GM12864 (cell line): ENCODE measurements at regions not wholly inside any gene's neighbourhood (a gene's known extent, or its start where the extent isn't known, plus 50 kb on each side); places are given as distances from the start of the nearest gene placed in this dataset.

Experiments
- DNase-seq: peaks from one replicate; pipeline ENCODE4 v3.0.0-alpha.2; 2011; ENCODE audit warnings: low read depth
- H3K4me3 ChIP-seq: 2 replicates; pipeline ENCODE4 v1.5.1; 2011; ENCODE audit warnings: mild to moderate bottlenecking, low read depth, low read length, control low read depth
- TF ChIP-seq, protein P1 (sequence below): IDR thresholded peaks from 2 replicates; pipeline ENCODE4 v1.5.1; 2011; ENCODE audit warnings: low read depth, mild to moderate bottlenecking, moderate library complexity, low read length, control low read depth, inconsistent platforms; ENCODE audit errors: missing control alignments

- TF ChIP-seq, protein P1, sequence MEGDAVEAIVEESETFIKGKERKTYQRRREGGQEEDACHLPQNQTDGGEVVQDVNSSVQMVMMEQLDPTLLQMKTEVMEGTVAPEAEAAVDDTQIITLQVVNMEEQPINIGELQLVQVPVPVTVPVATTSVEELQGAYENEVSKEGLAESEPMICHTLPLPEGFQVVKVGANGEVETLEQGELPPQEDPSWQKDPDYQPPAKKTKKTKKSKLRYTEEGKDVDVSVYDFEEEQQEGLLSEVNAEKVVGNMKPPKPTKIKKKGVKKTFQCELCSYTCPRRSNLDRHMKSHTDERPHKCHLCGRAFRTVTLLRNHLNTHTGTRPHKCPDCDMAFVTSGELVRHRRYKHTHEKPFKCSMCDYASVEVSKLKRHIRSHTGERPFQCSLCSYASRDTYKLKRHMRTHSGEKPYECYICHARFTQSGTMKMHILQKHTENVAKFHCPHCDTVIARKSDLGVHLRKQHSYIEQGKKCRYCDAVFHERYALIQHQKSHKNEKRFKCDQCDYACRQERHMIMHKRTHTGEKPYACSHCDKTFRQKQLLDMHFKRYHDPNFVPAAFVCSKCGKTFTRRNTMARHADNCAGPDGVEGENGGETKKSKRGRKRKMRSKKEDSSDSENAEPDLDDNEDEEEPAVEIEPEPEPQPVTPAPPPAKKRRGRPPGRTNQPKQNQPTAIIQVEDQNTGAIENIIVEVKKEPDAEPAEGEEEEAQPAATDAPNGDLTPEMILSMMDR = no peak
- H3K4me3 ChIP-seq = no peak overlapping the region
- no peak for DNase-seq
Measured at GRCh38 chr17:69715656-69716055, 301.2 kb downstream of the MAP2K6 start.

GRCh38 chr17:69716556-69716955, 302.1 kb downstream of the MAP2K6 start:
- TF ChIP-seq, protein P1 = no peak
- no peak overlapping the region for H3K4me3 ChIP-seq
- no peak for DNase-seq

DNA sequence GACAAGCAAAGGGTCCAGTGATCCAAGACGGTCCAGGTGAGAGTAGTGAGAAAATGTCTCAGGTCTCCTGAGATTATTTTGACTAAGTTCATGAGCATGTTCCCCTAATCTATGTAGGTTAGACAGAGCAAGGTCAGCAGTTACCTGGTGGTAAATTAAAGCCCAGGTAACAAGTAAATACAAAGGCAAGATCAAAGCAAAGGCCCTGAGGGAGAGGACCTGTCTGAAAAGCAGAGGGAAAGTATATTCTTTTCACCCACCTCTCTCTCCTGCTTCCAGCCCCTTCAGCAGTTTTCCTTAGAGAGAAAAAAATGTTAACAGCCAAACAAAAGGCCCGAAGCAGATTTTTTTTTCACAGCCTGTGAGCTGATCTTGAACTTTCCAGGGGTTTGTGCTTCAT, 302.7 kb downstream of the MAP2K6 start:
- TF ChIP-seq, protein P1 = no peak
- no peak for DNase-seq
- H3K4me3 ChIP-seq = no peak overlapping the region

GRCh38 chr17:69717819-69718218, 303.3 kb downstream of the MAP2K6 start:
- DNase-seq = no peak
- TF ChIP-seq, protein P1 = no peak
- H3K4me3 ChIP-seq = no peak overlapping the region

DNA sequence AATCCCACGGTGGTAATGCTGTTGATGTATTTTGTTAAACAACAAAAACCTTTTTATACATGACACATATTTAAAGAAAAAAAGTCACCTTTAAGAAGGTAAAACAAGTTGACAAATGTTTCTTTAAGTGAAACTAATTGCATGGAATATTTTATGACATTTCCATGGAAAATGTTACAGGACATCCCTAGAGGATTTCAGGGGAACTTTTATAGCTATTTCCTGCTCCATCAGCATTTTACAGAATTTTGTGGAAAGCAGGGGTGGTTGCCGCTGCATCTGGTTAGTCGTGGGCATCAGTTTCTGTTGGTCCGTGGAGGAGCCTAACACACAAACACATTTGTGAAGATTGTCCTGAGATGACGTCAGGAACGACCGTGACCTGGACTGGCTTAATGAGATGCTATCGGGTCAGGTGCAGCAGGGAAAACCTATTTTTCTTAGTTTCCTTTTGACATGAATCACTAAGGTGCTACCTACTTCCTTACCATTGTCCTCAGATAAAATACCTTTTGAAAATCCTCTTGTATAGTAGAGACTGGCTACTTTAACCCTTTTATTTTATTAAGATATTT, 305.1 kb downstream of the MAP2K6 start:
- no peak for DNase-seq
- TF ChIP-seq, protein P1 = no peak
- H3K4me3 ChIP-seq = no peak overlapping the region

DNA sequence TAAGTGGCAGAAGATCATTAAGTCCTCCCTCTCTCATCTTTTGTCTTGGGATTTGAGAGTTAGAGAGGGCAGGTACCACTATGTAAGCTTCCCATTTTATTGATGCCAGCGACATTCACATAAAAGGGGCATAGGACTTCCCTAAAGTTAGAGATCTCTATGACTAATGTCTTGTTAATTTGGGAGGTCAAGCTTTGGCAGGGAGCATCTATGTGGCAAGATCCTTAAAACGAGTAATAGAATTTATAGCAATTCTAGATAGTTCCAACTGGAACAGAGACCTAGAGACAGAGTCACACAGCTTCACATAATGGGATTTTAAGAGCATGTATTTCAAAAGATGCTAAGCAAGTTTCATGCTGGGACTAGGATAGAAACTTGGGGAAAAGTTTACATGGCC, 308.0 kb downstream of the MAP2K6 start:
- DNase-seq = no peak
- TF ChIP-seq, protein P1 = no peak
- no peak overlapping the region for H3K4me3 ChIP-seq

- TF ChIP-seq, protein P1 = no peak
- DNase-seq = no peak
- no peak overlapping the region for H3K4me3 ChIP-seq
Measured at GRCh38 chr17:69723316-69723715, 308.8 kb downstream of the MAP2K6 start.
